HEK293 (cell line): ENCODE measurements at regions not wholly inside any gene's neighbourhood (a gene's known extent, or its start where the extent isn't known, plus 50 kb on each side); places are given as distances from the start of the nearest gene placed in this dataset.

Experiments used
- KLF16 ChIP-seq: fragments of 450-650 bp; formaldehyde crosslinking; IDR thresholded peaks from 2 replicates; pipeline ENCODE4 v1.5.1; 2017; ENCODE audit warnings: missing biosample characterization, missing genetic modification characterization
- SALL2 ChIP-seq: fragments of 450-650 bp; formaldehyde crosslinking; IDR thresholded peaks from 2 replicates; pipeline ENCODE4 v1.5.0; 2017; ENCODE audit warnings: missing biosample characterization, mild to moderate bottlenecking, missing genetic modification characterization, borderline replicate concordance
- SCRT2 ChIP-seq: fragments of 450-650 bp; formaldehyde crosslinking; IDR thresholded peaks from 2 replicates; pipeline ENCODE4 v1.5.1; 2016; ENCODE audit warnings: missing biosample characterization, missing genetic modification characterization
- SP2 ChIP-seq: fragments of 450-650 bp; formaldehyde crosslinking; IDR thresholded peaks from 2 replicates; pipeline ENCODE4 v1.5.1; 2016; ENCODE audit warnings: missing biosample characterization, missing genetic modification characterization
- ZBTB44 ChIP-seq: fragments of 450-650 bp; IDR thresholded peaks from 2 replicates; pipeline ENCODE4 v1.5.1; 2018; ENCODE audit warnings: missing biosample characterization, mild to moderate bottlenecking, missing genetic modification characterization
- ZBTB8A ChIP-seq: fragments of 450-650 bp; formaldehyde crosslinking; IDR thresholded peaks from 2 replicates; pipeline ENCODE4 v1.5.1; 2016; ENCODE audit warnings: missing biosample characterization, missing genetic modification characterization
- ZFP3 ChIP-seq: fragments of 450-650 bp; formaldehyde crosslinking; IDR thresholded peaks from 2 replicates; pipeline ENCODE4 v1.5.1; 2016; ENCODE audit warnings: low read depth, missing biosample characterization, missing genetic modification characterization
- ZNF138 ChIP-seq: fragments of 450-650 bp; formaldehyde crosslinking; IDR thresholded peaks from 2 replicates; pipeline ENCODE4 v1.5.1; 2016; ENCODE audit warnings: missing biosample characterization, missing genetic modification characterization, borderline replicate concordance
- ZNF501 ChIP-seq: fragments of 450-650 bp; formaldehyde crosslinking; IDR thresholded peaks from 2 replicates; pipeline ENCODE4 v1.5.1; 2016; ENCODE audit warnings: missing biosample characterization, missing genetic modification characterization
- ZNF792 ChIP-seq: fragments of 450-650 bp; formaldehyde crosslinking; IDR thresholded peaks from 2 replicates; pipeline ENCODE4 v1.5.1; 2016; ENCODE audit warnings: missing biosample characterization, missing genetic modification characterization
- ZNF843 ChIP-seq: fragments of 450-650 bp; formaldehyde crosslinking; IDR thresholded peaks from 2 replicates; pipeline ENCODE4 v1.5.1; 2016; ENCODE audit warnings: missing biosample characterization, missing genetic modification characterization
- TF ChIP-seq, protein P1 (sequence below): fragments of 450-650 bp; formaldehyde crosslinking; IDR thresholded peaks from 2 replicates; pipeline ENCODE4 v1.5.1; 2016; ENCODE audit warnings: missing biosample characterization, missing genetic modification characterization
- TF ChIP-seq, protein P2 (sequence below): fragments of 450-650 bp; formaldehyde crosslinking; IDR thresholded peaks from 2 replicates; pipeline ENCODE4 v1.5.1; 2016; ENCODE audit warnings: missing biosample characterization, missing genetic modification characterization

DNA sequence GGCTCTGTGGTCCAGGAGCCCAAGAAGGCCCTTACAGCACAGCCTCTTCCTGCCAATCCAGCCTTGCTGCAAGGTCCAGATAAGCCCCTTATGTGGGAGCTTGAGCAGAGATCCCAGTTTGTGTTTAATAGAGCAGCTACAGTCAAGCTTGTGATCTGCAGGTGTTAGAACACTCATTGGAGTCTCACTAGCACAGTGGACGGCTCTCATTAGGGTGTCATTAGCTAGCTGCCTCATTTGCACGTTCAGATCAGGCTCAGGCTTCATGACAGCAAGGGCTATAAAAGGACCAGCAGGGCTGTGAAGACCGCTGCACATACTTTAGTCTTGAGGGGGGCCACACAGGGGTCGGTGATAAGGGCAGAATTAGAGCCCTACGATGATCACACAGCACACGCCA is 443.2 kb downstream of the RPS24 start:
- TF ChIP-seq, protein P1, sequence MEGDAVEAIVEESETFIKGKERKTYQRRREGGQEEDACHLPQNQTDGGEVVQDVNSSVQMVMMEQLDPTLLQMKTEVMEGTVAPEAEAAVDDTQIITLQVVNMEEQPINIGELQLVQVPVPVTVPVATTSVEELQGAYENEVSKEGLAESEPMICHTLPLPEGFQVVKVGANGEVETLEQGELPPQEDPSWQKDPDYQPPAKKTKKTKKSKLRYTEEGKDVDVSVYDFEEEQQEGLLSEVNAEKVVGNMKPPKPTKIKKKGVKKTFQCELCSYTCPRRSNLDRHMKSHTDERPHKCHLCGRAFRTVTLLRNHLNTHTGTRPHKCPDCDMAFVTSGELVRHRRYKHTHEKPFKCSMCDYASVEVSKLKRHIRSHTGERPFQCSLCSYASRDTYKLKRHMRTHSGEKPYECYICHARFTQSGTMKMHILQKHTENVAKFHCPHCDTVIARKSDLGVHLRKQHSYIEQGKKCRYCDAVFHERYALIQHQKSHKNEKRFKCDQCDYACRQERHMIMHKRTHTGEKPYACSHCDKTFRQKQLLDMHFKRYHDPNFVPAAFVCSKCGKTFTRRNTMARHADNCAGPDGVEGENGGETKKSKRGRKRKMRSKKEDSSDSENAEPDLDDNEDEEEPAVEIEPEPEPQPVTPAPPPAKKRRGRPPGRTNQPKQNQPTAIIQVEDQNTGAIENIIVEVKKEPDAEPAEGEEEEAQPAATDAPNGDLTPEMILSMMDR (tag by site-specific recombination), result no peak
- TF ChIP-seq ZNF138 (no peak), KLF16 (no peak), SP2 (tag by site-specific recombination) (no peak), ZBTB8A (tag by site-specific recombination) (no peak), ZNF843 (tag by site-specific recombination) (no peak), SALL2 (tag by site-specific recombination) (no peak), ZNF501 (tag by site-specific recombination) (no peak), ZFP3 (tag by site-specific recombination) (no peak), ZNF792 (tag by site-specific recombination) (no peak), ZBTB44 (tag by site-specific recombination) (no peak), SCRT2 (tag by site-specific recombination) (no peak)
- TF ChIP-seq, protein P2, sequence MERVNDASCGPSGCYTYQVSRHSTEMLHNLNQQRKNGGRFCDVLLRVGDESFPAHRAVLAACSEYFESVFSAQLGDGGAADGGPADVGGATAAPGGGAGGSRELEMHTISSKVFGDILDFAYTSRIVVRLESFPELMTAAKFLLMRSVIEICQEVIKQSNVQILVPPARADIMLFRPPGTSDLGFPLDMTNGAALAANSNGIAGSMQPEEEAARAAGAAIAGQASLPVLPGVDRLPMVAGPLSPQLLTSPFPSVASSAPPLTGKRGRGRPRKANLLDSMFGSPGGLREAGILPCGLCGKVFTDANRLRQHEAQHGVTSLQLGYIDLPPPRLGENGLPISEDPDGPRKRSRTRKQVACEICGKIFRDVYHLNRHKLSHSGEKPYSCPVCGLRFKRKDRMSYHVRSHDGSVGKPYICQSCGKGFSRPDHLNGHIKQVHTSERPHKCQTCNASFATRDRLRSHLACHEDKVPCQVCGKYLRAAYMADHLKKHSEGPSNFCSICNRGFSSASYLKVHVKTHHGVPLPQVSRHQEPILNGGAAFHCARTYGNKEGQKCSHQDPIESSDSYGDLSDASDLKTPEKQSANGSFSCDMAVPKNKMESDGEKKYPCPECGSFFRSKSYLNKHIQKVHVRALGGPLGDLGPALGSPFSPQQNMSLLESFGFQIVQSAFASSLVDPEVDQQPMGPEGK, result no peak
